Neural cell (in vitro differentiated cells): ENCODE measurements at regions not wholly inside any gene's neighbourhood (a gene's known extent, or its start where the extent isn't known, plus 50 kb on each side); places are given as distances from the start of the nearest gene placed in this dataset.

Source experiments
- H2AFZ ChIP-seq: fragments of 200-600, 300-800 bp; sonication (generic), shearing (Covaris generic); 2 replicates; pipeline ENCODE4 v1.6.0; 2014; ENCODE audit warnings: low read depth, mild to moderate bottlenecking, antibody characterized with exemption, low read length, moderate library complexity
- H3F3A ChIP-seq: fragments of 200-600 bp; shearing (Covaris generic); 2 replicates; pipeline ENCODE4 v1.6.1; 2016; ENCODE audit warnings: mild to moderate bottlenecking, moderate library complexity, mixed read lengths, antibody characterized with exemption, low read length; ENCODE audit not compliant: insufficient read depth, poor library complexity, severe bottlenecking
- H3K27ac ChIP-seq: fragments of 200-600, 300-800 bp; sonication (generic), shearing (Covaris generic); 2 replicates; pipeline ENCODE4 v1.5.1; 2014; ENCODE audit warnings: mild to moderate bottlenecking, low read length, moderate library complexity
- H3K27me3 ChIP-seq: fragments of 300-800, 200-600 bp; sonication (generic), shearing (Covaris generic); 2 replicates; pipeline ENCODE4 v1.6.0; 2014; ENCODE audit warnings: mild to moderate bottlenecking, low read depth, low read length, moderate library complexity; ENCODE audit not compliant: insufficient read depth
- H3K36me3 ChIP-seq: fragments of 300-800, 200-600 bp; sonication (generic), shearing (Covaris generic); 2 replicates; pipeline ENCODE4 v1.5.1; 2014; ENCODE audit warnings: mild to moderate bottlenecking, antibody characterized with exemption, low read length, moderate library complexity; ENCODE audit not compliant: insufficient read depth
- H3K4me2 ChIP-seq: fragments of 300-800, 200-600 bp; sonication (generic), shearing (Covaris generic); 2 replicates; pipeline ENCODE4 v1.6.0; 2014; ENCODE audit warnings: mild to moderate bottlenecking, low read length
- H3K4me3 ChIP-seq: fragments of 300-800, 200-600 bp; sonication (generic), shearing (Covaris generic); 2 replicates; pipeline ENCODE4 v1.5.1; 2014; ENCODE audit warnings: mild to moderate bottlenecking, low read length, moderate library complexity
- H3K79me2 ChIP-seq: fragments of 200-600 bp; shearing (Covaris generic); replicated peaks from 2 replicates; pipeline ENCODE4 v1.6.0; 2014; ENCODE audit warnings: mild to moderate bottlenecking, low read length, moderate library complexity; ENCODE audit not compliant: insufficient read depth
- H3K9ac ChIP-seq: fragments of 300-800, 200-600 bp; sonication (generic), shearing (Covaris generic); 2 replicates; pipeline ENCODE4 v1.6.1; 2016; ENCODE audit warnings: mild to moderate bottlenecking, low read length, mixed read lengths
- H3K9me2 ChIP-seq: fragments of 200-600 bp; shearing (Covaris generic); 2 replicates; pipeline ENCODE4 v1.6.1; 2016; ENCODE audit warnings: mild to moderate bottlenecking, low read length, mixed read lengths; ENCODE audit not compliant: insufficient read depth
- H3K9me3 ChIP-seq: fragments of 200-600, 300-800 bp; sonication (generic), shearing (Covaris generic); 2 replicates; pipeline ENCODE4 v1.6.1; 2016; ENCODE audit warnings: mild to moderate bottlenecking, mixed run types, low read length, moderate library complexity, mixed read lengths
- H4K20me1 ChIP-seq: fragments of 200-600 bp; shearing (Covaris generic); 2 replicates; pipeline ENCODE4 v1.6.1; 2016; ENCODE audit warnings: mild to moderate bottlenecking, mixed run types; ENCODE audit not compliant: insufficient read depth
- CTCF ChIP-seq: fragments of 450-650 bp; IDR thresholded peaks from 2 replicates; pipeline ENCODE4 v1.5.1; 2014; ENCODE audit warnings: antibody characterized with exemption, mild to moderate bottlenecking, moderate library complexity; ENCODE audit not compliant: poor library complexity, severe bottlenecking
- EP300 ChIP-seq: fragments of 450-650 bp; conservative IDR thresholded peaks from 2 replicates; pipeline ENCODE4 v1.6.1; 2014; ENCODE audit warnings: antibody characterized with exemption, mild to moderate bottlenecking, moderate library complexity; ENCODE audit not compliant: poor library complexity, severe bottlenecking
- EZH2 ChIP-seq: fragments of 200-600, 300-800 bp; shearing (Covaris generic), sonication (generic); IDR thresholded peaks from 2 replicates; pipeline ENCODE4 v1.6.1; 2014; ENCODE audit warnings: antibody characterized with exemption, low read length, borderline replicate concordance, mild to moderate bottlenecking; ENCODE audit not compliant: insufficient read depth, poor library complexity, severe bottlenecking
- MXI1 ChIP-seq: fragments of 450-650 bp; conservative IDR thresholded peaks from 2 replicates; pipeline ENCODE4 v1.6.1; 2014; ENCODE audit warnings: antibody characterized with exemption, mild to moderate bottlenecking; ENCODE audit not compliant: poor library complexity, severe bottlenecking
- POLR2AphosphoS5 ChIP-seq: IDR thresholded peaks from 2 replicates; pipeline ENCODE4 v1.6.1; 2012
- RAD21 ChIP-seq: fragments of 450-650 bp; conservative IDR thresholded peaks from 2 replicates; pipeline ENCODE4 v1.6.1; 2014; ENCODE audit warnings: antibody characterized with exemption, mild to moderate bottlenecking, moderate library complexity
- REST ChIP-seq: IDR thresholded peaks from 2 replicates; pipeline ENCODE4 v1.6.1; 2012; ENCODE audit warnings: borderline replicate concordance
- SMC3 ChIP-seq: fragments of 450-650 bp; conservative IDR thresholded peaks from 2 replicates; pipeline ENCODE4 v1.6.1; 2014; ENCODE audit warnings: antibody characterized with exemption, mild to moderate bottlenecking, moderate library complexity; ENCODE audit not compliant: poor library complexity

GRCh38 chr2:65701191-65701590 lies 268.8 kb upstream of the SPRED2 start:
- Histone ChIP-seq H4K20me1 (no peaks in the 10 kb centered on the region), H3K9ac (no peak overlapping the region), H3K9me3 (no peaks in the 10 kb centered on the region), H3F3A (no peaks in the 10 kb centered on the region), H3K36me3 (no peaks in the 10 kb centered on the region), H3K79me2 (no peaks in the 10 kb centered on the region), H3K4me3 (no peak overlapping the region), H3K4me2 (no peak overlapping the region), H3K9me2 (no peaks in the 10 kb centered on the region), H2AFZ (no peak overlapping the region), H3K27ac (no peak overlapping the region), H3K27me3 (no peaks in the 10 kb centered on the region)
- TF ChIP-seq RAD21 = no peak
- no peak for TF ChIP-seq MXI1
- TF ChIP-seq REST = no peak
- TF ChIP-seq POLR2AphosphoS5 = no peak
- TF ChIP-seq SMC3 = no peak
- TF ChIP-seq EP300 = no peak

GRCh38 chr2:65700720-65701119 lies 268.3 kb upstream of the SPRED2 start:
- Histone ChIP-seq H3K4me3 (no peak overlapping the region), H2AFZ (no peak overlapping the region), H3F3A (no peaks in the 10 kb centered on the region), H3K4me2 (no peak overlapping the region), H3K27me3 (no peaks in the 10 kb centered on the region), H3K27ac (no peak overlapping the region), H3K79me2 (no peaks in the 10 kb centered on the region), H3K36me3 (no peaks in the 10 kb centered on the region), H3K9ac (no peak overlapping the region), H4K20me1 (no peaks in the 10 kb centered on the region), H3K9me3 (no peaks in the 10 kb centered on the region), H3K9me2 (no peaks in the 10 kb centered on the region)
- TF ChIP-seq SMC3 (no peak), MXI1 (no peak), CTCF (no peak), RAD21 (no peak), EZH2 (no peak), REST (no peak), EP300 (no peak), POLR2AphosphoS5 (no peak)
